HCT116 (cell line): ENCODE measurements at regions not wholly inside any gene's neighbourhood (a gene's known extent, or its start where the extent isn't known, plus 50 kb on each side); places are given as distances from the start of the nearest gene placed in this dataset.

Experiments
- ATAC-seq: fragments of 200-7000 bp; cut with Tn5 transposase; 2 replicates; pipeline ENCODE4 v1.9.1; 2020; ENCODE audit warnings: mild to moderate bottlenecking, moderate library complexity
- BruUV-seq: library from RNA; stranded (reverse); fragments of 400-500 nt; replicated peaks from 2 replicates; lab custom pipeline; 2021; lab: Mats Ljungman, UMichigan
- CTCF ChIA-PET: fragments of 300-600 bp; sonication (Branson Sonifier 250); formaldehyde crosslinking; loops from one replicate; lab custom pipeline; 2021; ENCODE audit warnings: antibody characterized with exemption; lab: Charles Lee
- POLR2A ChIA-PET: fragments of 300-600, 350-600 bp; sonication (Branson Sonifier 250); formaldehyde crosslinking; loops from one replicate; lab custom pipeline; 2021; ENCODE audit warnings: antibody characterized with exemption; lab: Charles Lee
- RAD21 ChIA-PET, 2 experiments: fragments of 300-600 bp; sonication (Branson Sonifier 250); formaldehyde crosslinking; loops; one replicate each; lab custom pipeline; 2023; ENCODE audit warnings: low total read pairs in 2 of 2; ENCODE audit not compliant: uncharacterized antibody in 2 of 2, unreplicated experiment in 2 of 2, low non-redundant PET in 1 of 2; lab: Charles Lee
- DNase-seq: peaks from one replicate; pipeline ENCODE4 v3.0.0-alpha.2; 2010; ENCODE audit warnings: low read depth, low spot score
- H2AFZ ChIP-seq: fragments of 200-600 bp; shearing (Covaris generic), sonication (generic); 2 replicates; pipeline ENCODE4 v1.6.1; 2017; ENCODE audit warnings: low read depth, mixed run types, mixed read lengths, antibody characterized with exemption, low read length; ENCODE audit not compliant: poor library complexity, severe bottlenecking
- H3K27ac ChIP-seq: 2 replicates; pipeline ENCODE4 v1.5.1; 2012; ENCODE audit warnings: low read depth, low read length
- H3K27me3 ChIP-seq: fragments of 200-600 bp; sonication (generic); 2 replicates; pipeline ENCODE4 v1.6.1; 2016; ENCODE audit warnings: mixed run types, low read length, mixed read lengths; ENCODE audit not compliant: insufficient read depth
- H3K36me3 ChIP-seq, 2 experiments: fragments of 200-500 bp in 1 of 2; fragments of 200-600 bp in 1 of 2; sonication (Bioruptor generic) in 1 of 2; sonication (generic) in 1 of 2; 2 replicates each; pipeline versions ENCODE4 v1.5.1 to v1.6.1; 2014 to 2016; ENCODE audit warnings: low read length in 2 of 2, inconsistent platforms in 1 of 2, mixed read lengths in 1 of 2, mixed run types in 1 of 2; ENCODE audit not compliant: insufficient read depth in 2 of 2, control insufficient read depth in 1 of 2
- H3K4me1 ChIP-seq, 2 experiments: fragments of 200-600 bp in 1 of 2; sonication (generic) in 1 of 2; 2 replicates each; pipeline versions ENCODE4 v1.5.1 to v1.6.1; 2012 to 2017; ENCODE audit warnings: low read length in 2 of 2, inconsistent platforms in 1 of 2, mild to moderate bottlenecking in 1 of 2, mixed read lengths in 1 of 2, mixed run types in 1 of 2, moderate library complexity in 1 of 2; ENCODE audit not compliant: insufficient read depth in 2 of 2, control insufficient read depth in 1 of 2
- H3K4me2 ChIP-seq: fragments of 200-600 bp; sonication (generic); 2 replicates; pipeline ENCODE4 v1.6.1; 2017; ENCODE audit warnings: mixed run types, low read length, mixed read lengths
- H3K4me3 ChIP-seq, 2 experiments: fragments of 200-600 bp in 1 of 2; sonication (generic) in 1 of 2; replicated peaks in 1 of 2; 2 replicates each; pipeline ENCODE4 v1.5.1; 2011 to 2016; ENCODE audit warnings: low read length in 2 of 2, control low read depth in 1 of 2, low read depth in 1 of 2, mild to moderate bottlenecking in 1 of 2, mixed read lengths in 1 of 2, mixed run types in 1 of 2
- H3K79me2 ChIP-seq: fragments of 200-600 bp; sonication (generic); 2 replicates; pipeline ENCODE4 v1.6.1; 2017; ENCODE audit warnings: mild to moderate bottlenecking, mixed run types, low read length, moderate library complexity, mixed read lengths; ENCODE audit not compliant: insufficient read depth
- H3K9ac ChIP-seq: fragments of 200-600 bp; sonication (generic); 2 replicates; pipeline ENCODE4 v1.6.1; 2016; ENCODE audit warnings: low read length, mixed read lengths
- H3K9me2 ChIP-seq: fragments of 200-600 bp; sonication (generic), shearing (Covaris generic); 2 replicates; pipeline ENCODE4 v1.6.1; 2017; ENCODE audit warnings: mixed run types, mild to moderate bottlenecking, moderate library complexity; ENCODE audit not compliant: insufficient read depth
- H3K9me3 ChIP-seq, 2 experiments: fragments of 200-500 bp in 1 of 2; fragments of 200-600 bp in 1 of 2; sonication (Bioruptor generic) in 1 of 2; sonication (generic) in 1 of 2; 2 replicates each; pipeline ENCODE4 v1.6.1; 2014 to 2017; ENCODE audit warnings: low read length in 2 of 2, mixed read lengths in 2 of 2, inconsistent platforms in 1 of 2, low read depth in 1 of 2, mild to moderate bottlenecking in 1 of 2, mixed run types in 1 of 2, moderate library complexity in 1 of 2; ENCODE audit not compliant: control insufficient read depth in 1 of 2, insufficient read depth in 1 of 2
- H4K20me1 ChIP-seq: fragments of 200-600 bp; sonication (generic), shearing (Covaris generic); 2 replicates; pipeline ENCODE4 v1.6.1; 2017; ENCODE audit warnings: mixed run types, mild to moderate bottlenecking, moderate library complexity; ENCODE audit not compliant: insufficient read depth
- ATF3 ChIP-seq: IDR thresholded peaks from 2 replicates; pipeline ENCODE4 v1.6.1; 2012
- CBX3 ChIP-seq: IDR thresholded peaks from 2 replicates; pipeline ENCODE4 v1.6.1; 2012; ENCODE audit warnings: low read depth
- CTCF ChIP-seq, 3 experiments: fragments of 200-600 bp in 1 of 3; sonication (generic) in 1 of 3; IDR thresholded peaks in 2 of 3; conservative IDR thresholded peaks in 1 of 3; 2 replicates each; pipeline ENCODE4 v1.5.1; 2012 to 2017; ENCODE audit warnings: low read depth in 2 of 3, low read length in 2 of 3, antibody characterized with exemption in 1 of 3, borderline replicate concordance in 1 of 3, control low read depth in 1 of 3, mild to moderate bottlenecking in 1 of 3, mixed read lengths in 1 of 3, mixed run types in 1 of 3, moderate library complexity in 1 of 3; ENCODE audit not compliant: insufficient read depth in 1 of 3
- ELF1 ChIP-seq: IDR thresholded peaks from 2 replicates; pipeline ENCODE4 v1.6.1; 2012; ENCODE audit warnings: low read depth, borderline replicate concordance
- FOSL1 ChIP-seq: IDR thresholded peaks from 2 replicates; pipeline ENCODE4 v1.6.1; 2012; ENCODE audit warnings: low read depth
- MAX ChIP-seq: IDR thresholded peaks from 2 replicates; pipeline ENCODE4 v1.6.1; 2012
- RAD21 ChIP-seq: IDR thresholded peaks from 2 replicates; pipeline ENCODE4 v1.6.1; 2012; ENCODE audit warnings: low read depth, mild to moderate bottlenecking
- intact Hi-C: fragments of 100-400 bp; cut with micrococcal nuclease; formaldehyde crosslinking; loops from 2 replicates; pipeline ENCODE4 v1.10.0; 2022

- ATAC-seq (peak; percentile 25; the same call in 1 of the 2 replicates), DNase-seq (no peak)
- Histone ChIP-seq H3K27me3 (no peaks in the 10 kb centered on the region), H2AFZ (peak overlapping the region; percentile 97), H3K9me3 (peaks cover 4% of the 10 kb centered on the region in 2 experiments; a peak in 2 of 4 replicates), H4K20me1 (no peaks in the 10 kb centered on the region), H3K4me1 (peaks cover 11 to 22% of the 10 kb centered on the region in 2 experiments), H3K9me2 (no peaks in the 10 kb centered on the region), H3K9ac (no peak overlapping the region), H3K4me3 (0 out of 4 replicates have a peak overlapping the region, but pooled peaks of 1 of the 2 experiments have one; percentile 11), H3K79me2 (no peaks in the 10 kb centered on the region), H3K4me2 (peak overlapping the region; percentile 42), H3K36me3 (no peaks in the 10 kb centered on the region), H3K27ac (no peak overlapping the region)
- intact Hi-C loops = loop anchor here (5.0 kb wide), 1 partner anchor 467 kb away; the partner anchor contains the start of gene CAMLG
- ChIA-PET POLR2A (interaction anchor here (0.6 kb wide), 1 partner anchor 300 kb away, joined by 4 read pairs; no protein-coding TSS in a partner anchor), CTCF (interaction anchor here (0.6 to 2.0 kb wide), 8 partner anchors 10 to 298 kb away, joined by 3 to 6 read pairs (median 3); no protein-coding TSS in a partner anchor), RAD21 (no interaction called here)
- no TSS peak for BruUV-seq
- TF ChIP-seq ATF3 (no peak), RAD21 (peak; percentile 47), CBX3 (0 out of 2 replicates have a peak, but pooled peaks have one; percentile 5), ELF1 (no peak), FOSL1 (peak; percentile 30; the same call in 1 of the 2 replicates), CTCF (IDR thresholded peaks at IDR 0.05 in 2 of 3, conservative IDR thresholded peaks at IDR 0.05 in 1 of 3; ENCODE audit: borderline replicate concordance in 1 of 3, insufficient read depth in 1 of 3, low read depth in 2 of 3, low read length in 2 of 3) (peak; percentile 33 to 57 (median 36); a peak in 4 of 6 replicates), MAX (no peak)
Measured at GRCh38 chr5:135204151-135204600, 170.1 kb upstream of the PITX1 start.
